ENCODE measurements at regions not wholly inside any gene's neighbourhood (a gene's known extent, or its start where the extent isn't known, plus 50 kb on each side); places are given as distances from the start of the nearest gene placed in this dataset.

GRCh38 chr16:8062677-8063076, 527.6 kb downstream of the TMEM114 start:
- TF ChIP-seq EZH2 (IDR thresholded peaks at IDR 0.05; ENCODE audit: low read length) (no peak), CTCF (optimal IDR thresholded peaks at IDR 0.05 in 1 of 3, IDR thresholded peaks at IDR 0.05 in 1 of 3, conservative IDR thresholded peaks at IDR 0.05 in 1 of 3; ENCODE audit: extremely low read depth in 1 of 3, insufficient read depth in 2 of 3, low read length in 3 of 3) (no peak)
- Histone ChIP-seq H3K4me1 (ENCODE audit: control insufficient read depth, extremely low read depth, insufficient read depth, low read length) (no peaks in the 10 kb centered on the region), H3K27ac (ENCODE audit: control insufficient read depth, insufficient read depth, low read length) (no peak overlapping the region), H3K36me3 (ENCODE audit: control insufficient read depth in 2 of 2, extremely low read depth in 1 of 2, insufficient read depth in 2 of 2, low read length in 2 of 2) (no peaks in the 10 kb centered on the region), H3K27me3 (ENCODE audit: control insufficient read depth, extremely low read depth, insufficient read depth, low read length) (no peaks in the 10 kb centered on the region), H4K20me1 (ENCODE audit: control insufficient read depth, extremely low read depth, insufficient read depth, low read length) (no peaks in the 10 kb centered on the region), H3K9me3 (ENCODE audit: control insufficient read depth, low read depth, low read length) (no peaks in the 10 kb centered on the region), H3K4me3 (ENCODE audit: control insufficient read depth in 2 of 3, extremely low read depth in 1 of 3, insufficient read depth in 2 of 3, low read depth in 1 of 3, low read length in 3 of 3) (no peak overlapping the region), H3K4me2 (ENCODE audit: control insufficient read depth, extremely low read depth, insufficient read depth, low read depth, low read length) (no peak overlapping the region), H3K9ac (ENCODE audit: control insufficient read depth, extremely low read depth, insufficient read depth, low read length) (no peak overlapping the region), H2AFZ (ENCODE audit: control insufficient read depth, low read length) (no peak overlapping the region), H3K79me2 (ENCODE audit: control insufficient read depth, insufficient read depth, low read length) (no peaks in the 10 kb centered on the region), H3K9me1 (ENCODE audit: control insufficient read depth, extremely low read depth, insufficient read depth, low read length) (no peaks in the 10 kb centered on the region)
- DNase-seq (ENCODE audit: low read depth, low spot score) (no peak), FAIRE-seq (no peak)
- dilution Hi-C loops (cut with MboI; ENCODE audit: extremely low pct_ligation_motif_present, low sequenced_read_pairs), result no loop called here

GRCh38 chr16:8055761-8056160, 534.5 kb downstream of the TMEM114 start:
- Histone ChIP-seq H4K20me1 (ENCODE audit: control insufficient read depth, extremely low read depth, insufficient read depth, low read length) (no peaks in the 10 kb centered on the region), H3K9me3 (ENCODE audit: control insufficient read depth, low read depth, low read length) (no peaks in the 10 kb centered on the region), H3K4me1 (ENCODE audit: control insufficient read depth, extremely low read depth, insufficient read depth, low read length) (no peaks in the 10 kb centered on the region), H2AFZ (ENCODE audit: control insufficient read depth, low read length) (no peak overlapping the region), H3K36me3 (ENCODE audit: control insufficient read depth in 2 of 2, extremely low read depth in 1 of 2, insufficient read depth in 2 of 2, low read length in 2 of 2) (no peaks in the 10 kb centered on the region), H3K27ac (ENCODE audit: control insufficient read depth, insufficient read depth, low read length) (no peak overlapping the region), H3K79me2 (ENCODE audit: control insufficient read depth, insufficient read depth, low read length) (no peaks in the 10 kb centered on the region), H3K27me3 (ENCODE audit: control insufficient read depth, extremely low read depth, insufficient read depth, low read length) (no peaks in the 10 kb centered on the region), H3K9me1 (ENCODE audit: control insufficient read depth, extremely low read depth, insufficient read depth, low read length) (no peaks in the 10 kb centered on the region), H3K9ac (ENCODE audit: control insufficient read depth, extremely low read depth, insufficient read depth, low read length) (no peak overlapping the region), H3K4me3 (ENCODE audit: control insufficient read depth in 2 of 3, extremely low read depth in 1 of 3, insufficient read depth in 2 of 3, low read depth in 1 of 3, low read length in 3 of 3) (no peak overlapping the region), H3K4me2 (ENCODE audit: control insufficient read depth, extremely low read depth, insufficient read depth, low read depth, low read length) (no peak overlapping the region)
- TF ChIP-seq CTCF (optimal IDR thresholded peaks at IDR 0.05 in 1 of 3, IDR thresholded peaks at IDR 0.05 in 1 of 3, conservative IDR thresholded peaks at IDR 0.05 in 1 of 3; ENCODE audit: extremely low read depth in 1 of 3, insufficient read depth in 2 of 3, low read length in 3 of 3), result no peak
- TF ChIP-seq EZH2 (IDR thresholded peaks at IDR 0.05; ENCODE audit: low read length), result no peak
- DNase-seq (ENCODE audit: low read depth, low spot score) (no peak), FAIRE-seq (no peak)
- dilution Hi-C loops (cut with MboI; ENCODE audit: extremely low pct_ligation_motif_present, low sequenced_read_pairs), result no loop called here
